NCI-H2196 (cell line): ENCODE measurements at regions not wholly inside any gene's neighbourhood (a gene's known extent, or its start where the extent isn't known, plus 50 kb on each side); places are given as distances from the start of the nearest gene placed in this dataset.
A peak's percentile ranks its signal among the peaks of the same experiment; 100 is the strongest.

Experiments
- DNase-seq: peaks from one replicate; lab custom pipeline; 2025; ENCODE audit not compliant: unreplicated experiment; lab: John Stamatoyannopoulos, UW

DNA sequence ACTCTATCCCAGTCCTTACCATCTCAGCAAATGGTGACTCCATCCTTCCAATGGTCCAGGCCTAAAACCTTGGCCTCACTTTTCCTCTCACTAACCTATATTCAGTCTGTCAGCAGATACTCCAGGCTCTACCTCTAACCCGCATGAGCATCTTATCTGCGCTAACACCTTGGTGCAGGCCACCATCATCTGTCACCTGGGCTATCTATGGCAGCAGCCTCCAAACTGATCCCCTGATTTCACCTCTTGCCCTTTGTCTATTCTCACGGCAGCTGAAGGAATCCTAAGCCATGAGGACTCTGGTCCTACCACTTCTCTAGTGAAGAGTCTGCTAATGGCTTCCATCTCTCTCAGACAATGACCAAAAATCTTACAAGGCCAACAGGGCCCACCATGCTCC lies 57.9 kb upstream of the CCL1 start:
- no peak for DNase-seq

DNA sequence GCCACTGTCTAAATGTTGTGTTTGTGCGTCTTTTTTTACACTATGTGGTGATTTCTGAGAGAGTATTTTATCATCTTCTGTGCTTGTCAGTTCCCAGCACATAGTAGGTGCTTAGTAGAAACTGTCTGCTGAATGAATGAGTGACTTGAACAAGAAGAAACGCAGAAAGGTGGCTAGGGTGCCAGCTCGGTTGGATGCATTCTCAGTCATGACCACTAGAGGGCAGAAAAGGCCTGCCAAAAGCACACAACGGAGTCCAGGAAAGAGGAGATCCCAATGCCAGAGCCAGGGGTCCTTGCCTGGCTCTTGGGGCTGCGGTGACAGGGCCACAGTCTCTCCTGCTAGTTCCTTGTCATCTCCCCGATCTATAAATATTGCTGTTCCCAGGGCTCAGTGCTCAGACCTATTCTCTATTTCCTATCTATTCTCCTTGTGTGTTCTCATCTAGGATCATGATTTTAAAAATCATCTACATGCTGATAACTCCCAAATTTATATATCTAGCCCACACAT lies 57.3 kb upstream of the CCL1 start:
- DNase-seq: peak; percentile 27

DNA sequence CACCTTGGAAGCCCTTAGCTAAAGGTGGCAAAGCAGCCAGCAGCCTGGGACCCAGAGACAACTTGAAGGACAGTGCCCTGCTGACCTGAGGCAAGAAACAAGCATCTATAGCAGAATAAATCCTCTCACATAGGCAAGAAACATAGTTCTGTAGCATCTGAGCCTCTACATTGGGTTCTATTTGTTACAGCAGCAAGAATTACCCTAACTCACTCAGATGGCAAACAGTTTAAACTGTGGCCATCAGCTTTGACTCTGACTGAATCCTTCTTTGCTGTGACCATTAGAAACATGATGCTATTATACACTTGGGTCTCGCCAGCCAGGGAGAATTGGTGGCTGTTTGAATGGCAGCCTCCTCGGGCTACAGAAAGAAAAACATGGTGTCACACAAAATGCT lies 53.1 kb upstream of the CCL1 start:
- no peak for DNase-seq

DNA sequence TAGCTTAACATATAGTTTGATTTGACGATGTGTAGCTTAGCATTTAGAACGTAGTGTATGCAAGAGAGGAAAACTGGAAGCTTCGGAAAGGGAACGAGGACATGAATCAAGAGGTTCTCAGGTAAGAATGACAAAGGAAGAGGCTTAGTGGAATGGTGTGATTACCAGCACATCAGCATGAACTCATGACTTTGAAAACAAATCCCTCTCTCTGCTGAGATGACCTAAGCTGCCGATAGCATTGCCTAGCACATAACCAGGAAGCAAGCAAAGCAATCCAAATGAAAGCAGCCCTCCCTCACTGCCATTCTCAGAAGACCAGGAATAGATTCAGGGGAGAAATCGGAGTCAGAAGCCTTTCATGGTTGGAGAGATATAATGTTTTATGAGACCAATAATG lies 51.3 kb upstream of the CCL1 start:
- DNase-seq: no peak

DNA sequence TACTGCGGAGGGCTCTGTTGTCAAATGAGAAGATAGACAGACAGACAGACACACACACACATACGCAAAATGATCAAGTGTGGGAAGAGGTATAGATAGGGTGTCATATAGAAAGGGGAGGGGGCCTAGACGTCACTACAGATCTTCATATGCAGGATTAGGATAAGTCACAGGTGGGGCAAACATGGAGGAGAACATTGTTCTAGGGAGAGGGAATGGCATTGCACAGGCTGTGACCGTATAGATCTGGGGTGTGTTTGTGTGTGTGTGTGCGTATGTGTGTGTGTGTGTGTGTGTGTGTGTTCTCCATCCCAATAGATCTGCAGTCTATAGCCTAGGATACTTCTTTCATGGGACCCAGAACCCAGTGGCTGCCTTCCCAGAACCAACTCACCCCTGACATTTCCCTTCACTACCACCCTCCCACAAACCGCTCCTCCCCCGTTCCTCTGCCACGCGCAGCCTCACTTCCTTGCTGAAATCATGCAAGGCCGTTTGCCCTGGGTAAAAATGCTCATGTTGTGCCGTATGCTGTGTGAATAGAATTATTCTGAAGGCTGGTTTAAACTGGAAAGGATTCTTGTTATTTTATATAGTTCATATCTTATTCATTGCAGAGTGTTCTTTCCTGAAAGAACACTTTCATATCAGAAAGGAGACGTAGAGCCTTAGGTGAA lies 50.5 kb upstream of the CCL1 start:
- no peak for DNase-seq

DNA sequence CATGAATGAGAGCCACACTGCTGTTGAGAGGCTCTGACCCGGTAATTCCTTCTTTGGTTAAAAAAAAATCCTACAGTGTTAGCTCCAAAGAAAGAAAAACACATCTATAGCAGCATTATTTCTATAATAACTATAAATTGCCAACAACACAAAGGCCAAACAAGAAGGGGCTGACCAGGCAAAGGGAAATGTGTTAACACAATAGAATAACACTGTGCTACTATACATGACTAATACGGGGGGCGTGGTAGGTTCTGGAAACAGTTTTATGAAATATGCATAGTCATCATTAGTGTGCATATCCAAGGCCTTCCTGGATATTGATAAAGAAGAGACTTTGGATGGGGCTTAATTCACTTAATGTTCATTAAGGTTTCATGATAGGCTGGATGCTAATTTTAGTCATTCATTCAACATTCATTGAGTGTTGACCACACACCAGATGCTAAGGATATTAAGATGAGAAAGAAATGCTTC lies 50.0 kb upstream of the CCL1 start:
- no peak for DNase-seq
